ENCODE measurements at regions not wholly inside any gene's neighbourhood (a gene's known extent, or its start where the extent isn't known, plus 50 kb on each side); places are given as distances from the start of the nearest gene placed in this dataset.

DNA sequence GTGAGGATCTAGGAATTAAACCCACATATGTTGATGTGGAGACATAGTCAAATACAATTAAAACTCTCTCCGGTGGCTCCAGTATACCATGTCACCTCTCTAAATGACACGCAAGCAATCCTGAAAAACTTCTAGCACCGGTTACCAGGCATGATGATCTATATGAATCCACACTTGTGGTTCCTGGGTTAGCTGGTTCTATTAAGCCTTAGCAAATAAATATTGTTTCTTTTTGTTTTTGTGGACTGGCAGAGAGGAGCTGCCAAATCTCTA, 104.8 kb downstream of the SEC61B start:
- Histone ChIP-seq H3K27ac (no peak overlapping the region), H3K27me3 (no peaks in the 10 kb centered on the region), H3K9me3 (no peaks in the 10 kb centered on the region), H3K4me3 (replicated peaks in 1 of 3) (no peak overlapping the region), H3K4me1 (no peaks in the 10 kb centered on the region), H3K36me3 (no peaks in the 10 kb centered on the region)
- DNase-seq: no peak
- 93 to 94% methylated on average over 3 of the region's 3 CpGs for WGBS, 2 donors
- intact Hi-C loops (cut with DNase I): no loop called here
- TF ChIP-seq POLR2A (IDR thresholded peaks at IDR 0.05): no peak
- TF ChIP-seq, protein P1, sequence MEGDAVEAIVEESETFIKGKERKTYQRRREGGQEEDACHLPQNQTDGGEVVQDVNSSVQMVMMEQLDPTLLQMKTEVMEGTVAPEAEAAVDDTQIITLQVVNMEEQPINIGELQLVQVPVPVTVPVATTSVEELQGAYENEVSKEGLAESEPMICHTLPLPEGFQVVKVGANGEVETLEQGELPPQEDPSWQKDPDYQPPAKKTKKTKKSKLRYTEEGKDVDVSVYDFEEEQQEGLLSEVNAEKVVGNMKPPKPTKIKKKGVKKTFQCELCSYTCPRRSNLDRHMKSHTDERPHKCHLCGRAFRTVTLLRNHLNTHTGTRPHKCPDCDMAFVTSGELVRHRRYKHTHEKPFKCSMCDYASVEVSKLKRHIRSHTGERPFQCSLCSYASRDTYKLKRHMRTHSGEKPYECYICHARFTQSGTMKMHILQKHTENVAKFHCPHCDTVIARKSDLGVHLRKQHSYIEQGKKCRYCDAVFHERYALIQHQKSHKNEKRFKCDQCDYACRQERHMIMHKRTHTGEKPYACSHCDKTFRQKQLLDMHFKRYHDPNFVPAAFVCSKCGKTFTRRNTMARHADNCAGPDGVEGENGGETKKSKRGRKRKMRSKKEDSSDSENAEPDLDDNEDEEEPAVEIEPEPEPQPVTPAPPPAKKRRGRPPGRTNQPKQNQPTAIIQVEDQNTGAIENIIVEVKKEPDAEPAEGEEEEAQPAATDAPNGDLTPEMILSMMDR (IDR thresholded peaks at IDR 0.05): no peak

DNA sequence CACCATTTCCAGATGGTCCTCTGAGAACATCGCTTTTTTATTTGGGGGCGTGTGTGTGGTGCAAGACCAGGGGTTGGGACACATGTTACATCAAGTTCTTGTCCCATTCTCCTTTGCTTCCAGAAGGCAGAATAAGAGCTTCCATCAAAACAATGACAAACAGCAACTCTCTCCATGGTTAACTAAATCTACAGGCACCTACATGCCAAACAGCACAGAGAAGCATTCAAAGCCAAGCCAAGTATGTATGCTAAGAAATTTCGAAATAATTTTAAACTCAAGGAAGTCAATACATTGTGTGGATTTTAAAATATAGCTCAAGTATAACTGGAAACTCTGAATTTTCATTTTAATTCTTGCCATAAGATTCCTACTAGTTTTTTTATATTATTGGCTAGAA, 105.6 kb downstream of the SEC61B start:
- H3K4me3 ChIP-seq (replicated peaks in 1 of 3): no peak overlapping the region
- H3K4me1 ChIP-seq: no peaks in the 10 kb centered on the region
- 80 to 93% methylated on average over 3 of the region's 3 CpGs for WGBS, 2 donors
- intact Hi-C loops (cut with DNase I): no loop called here
- DNase-seq: no peak
- H3K27ac ChIP-seq: no peak overlapping the region
- H3K36me3 ChIP-seq: no peaks in the 10 kb centered on the region
- H3K27me3 ChIP-seq: no peaks in the 10 kb centered on the region
- no peaks in the 10 kb centered on the region for H3K9me3 ChIP-seq
- TF ChIP-seq POLR2A (IDR thresholded peaks at IDR 0.05): no peak
- TF ChIP-seq, protein P1 (IDR thresholded peaks at IDR 0.05): no peak

DNA sequence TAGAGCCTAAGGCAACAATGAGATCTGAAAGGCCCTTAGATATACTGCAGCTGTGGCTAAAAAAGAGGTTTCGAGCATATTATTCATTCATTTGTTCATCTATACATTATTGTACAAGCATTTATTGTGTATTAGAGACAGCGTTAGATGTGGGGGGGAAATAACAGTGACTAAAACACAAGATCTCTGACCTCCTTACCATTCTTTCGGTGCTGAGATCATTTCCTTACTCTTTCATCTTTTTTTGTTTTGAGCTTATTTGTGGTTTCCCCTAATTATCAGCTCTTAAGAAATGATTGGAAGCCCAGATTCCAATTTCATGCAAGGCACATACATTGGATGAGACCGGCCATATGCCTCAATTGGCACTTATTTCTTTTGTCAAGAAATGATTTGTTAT, 113.2 kb downstream of the SEC61B start:
- DNase-seq: no peak
- intact Hi-C loops (cut with DNase I): no loop called here
- Histone ChIP-seq H3K36me3 (no peaks in the 10 kb centered on the region), H3K27me3 (no peaks in the 10 kb centered on the region), H3K9me3 (no peaks in the 10 kb centered on the region), H3K4me3 (replicated peaks in 1 of 3) (no peak overlapping the region), H3K27ac (no peak overlapping the region), H3K4me1 (no peaks in the 10 kb centered on the region)
- no peak for TF ChIP-seq POLR2A (IDR thresholded peaks at IDR 0.05)
- TF ChIP-seq, protein P1 (IDR thresholded peaks at IDR 0.05): no peak
- 83 to 90% methylated on average over 4 of the region's 4 CpGs for WGBS, 2 donors

- 60 to 72% methylated on average over 3 of the region's 3 CpGs for WGBS, 2 donors
- Histone ChIP-seq H3K4me3 (replicated peaks in 1 of 3) (no peak overlapping the region), H3K4me1 (no peaks in the 10 kb centered on the region), H3K27ac (no peak overlapping the region), H3K9me3 (no peaks in the 10 kb centered on the region), H3K36me3 (no peaks in the 10 kb centered on the region), H3K27me3 (no peaks in the 10 kb centered on the region)
- TF ChIP-seq POLR2A (IDR thresholded peaks at IDR 0.05): no peak
- TF ChIP-seq, protein P1 (IDR thresholded peaks at IDR 0.05): no peak
- intact Hi-C loops (cut with DNase I): no loop called here
- no peak for DNase-seq
Observed at GRCh38 chr9:99336005-99336404, 113.9 kb downstream of the SEC61B start.

DNA sequence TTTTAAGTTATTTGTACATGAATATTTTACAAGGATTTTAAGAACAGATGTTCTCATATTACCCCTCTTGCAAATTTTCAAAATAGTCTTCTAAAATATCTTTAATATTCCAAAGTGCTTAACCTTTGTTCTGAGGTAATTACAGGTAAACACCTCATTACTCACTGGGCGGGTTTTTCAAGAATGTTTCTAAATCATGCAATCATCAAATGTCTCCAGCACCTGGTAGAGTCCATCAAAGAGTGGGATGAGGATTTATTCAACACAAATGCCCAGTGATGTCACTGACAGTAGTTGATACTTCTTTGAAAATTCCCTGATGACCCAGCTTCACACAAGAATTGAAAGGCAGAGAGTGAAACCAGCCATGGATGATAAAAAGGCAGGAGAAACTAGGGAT, 114.4 kb downstream of the SEC61B start:
- Histone ChIP-seq H3K4me3 (replicated peaks in 1 of 3) (no peak overlapping the region), H3K27ac (no peak overlapping the region), H3K4me1 (no peaks in the 10 kb centered on the region), H3K9me3 (no peaks in the 10 kb centered on the region), H3K27me3 (no peaks in the 10 kb centered on the region), H3K36me3 (no peaks in the 10 kb centered on the region)
- 95 to 98% methylated on average over 1 of the region's 1 CpG for WGBS, 2 donors
- intact Hi-C loops (cut with DNase I): no loop called here
- TF ChIP-seq, protein P1 (IDR thresholded peaks at IDR 0.05): no peak
- no peak for TF ChIP-seq POLR2A (IDR thresholded peaks at IDR 0.05)
- no peak for DNase-seq

Data from thyroid gland (tissue), 4 donors.